ENCODE measurements at regions not wholly inside any gene's neighbourhood (a gene's known extent, or its start where the extent isn't known, plus 50 kb on each side); places are given as distances from the start of the nearest gene placed in this dataset.

- no peak for ATAC-seq (ENCODE audit: insufficient read depth, low FRiP score)
- no peak for TF ChIP-seq CTCF (IDR thresholded peaks at IDR 0.05; ENCODE audit: control extremely low read depth, extremely low read depth)
- no peak overlapping the region for H3K4me3 ChIP-seq
Measured at GRCh38 chr2:12254280-12254860, 462.4 kb upstream of the TRIB2 start.

GRCh38 chr2:12256206-12256605 lies 460.5 kb upstream of the TRIB2 start:
- 52 to 58% methylated on average over 2 of the region's 2 CpGs for WGBS, 2 donors
- H3K27ac ChIP-seq (ENCODE audit: low read depth in 1 of 2, low read length in 1 of 2): no peak overlapping the region
- TF ChIP-seq CTCF (IDR thresholded peaks at IDR 0.05; ENCODE audit: control extremely low read depth, extremely low read depth): no peak

More at GRCh38 chr2:12254280-12254860, 462.4 kb upstream of the TRIB2 start:
- H3K36me3 ChIP-seq (ENCODE audit: control insufficient read depth in 4 of 4, insufficient read depth in 4 of 4, low read length in 4 of 4): no peaks in the 10 kb centered on the region
- 86 to 95% methylated on average over 6 of the region's 6 CpGs for WGBS, 2 donors
- H3K4me1 ChIP-seq (ENCODE audit: control insufficient read depth in 5 of 5, insufficient read depth in 5 of 5, low read length in 5 of 5): peaks cover 0 to 2% (median 0%) of the 10 kb centered on the region in 5 donors
- H3K9me3 ChIP-seq (ENCODE audit: control insufficient read depth in 4 of 4, insufficient read depth in 3 of 4, low read length in 3 of 4): no peaks in the 10 kb centered on the region
- no peaks in the 10 kb centered on the region for H3K27me3 ChIP-seq (ENCODE audit: control insufficient read depth in 3 of 3, insufficient read depth in 3 of 3, low read length in 2 of 3)
- no peak overlapping the region for H3K9ac ChIP-seq (ENCODE audit: insufficient read depth in 1 of 2, low read length in 2 of 2)
- DNase-seq: no peak
- H3K27ac ChIP-seq (ENCODE audit: low read depth in 1 of 2, low read length in 1 of 2): no peak overlapping the region

GRCh38 chr2:12257476-12257875 lies 459.3 kb upstream of the TRIB2 start:
- 49 to 68% methylated on average over 3 of the region's 3 CpGs for WGBS, 2 donors
- Histone ChIP-seq H3K4me3 (no peak overlapping the region), H3K36me3 (ENCODE audit: control insufficient read depth in 4 of 4, insufficient read depth in 4 of 4, low read length in 4 of 4) (no peaks in the 10 kb centered on the region), H3K9me3 (ENCODE audit: control insufficient read depth in 4 of 4, insufficient read depth in 3 of 4, low read length in 3 of 4) (no peaks in the 10 kb centered on the region), H3K4me1 (ENCODE audit: control insufficient read depth in 5 of 5, insufficient read depth in 5 of 5, low read length in 5 of 5) (peaks cover 0 to 2% (median 0%) of the 10 kb centered on the region in 5 donors), H3K27me3 (ENCODE audit: control insufficient read depth in 3 of 3, insufficient read depth in 3 of 3, low read length in 2 of 3) (no peaks in the 10 kb centered on the region), H3K27ac (ENCODE audit: low read depth in 1 of 2, low read length in 1 of 2) (no peak overlapping the region), H3K9ac (ENCODE audit: insufficient read depth in 1 of 2, low read length in 2 of 2) (no peak overlapping the region)
- ATAC-seq (ENCODE audit: insufficient read depth, low FRiP score): no peak
- peak in 2 of 3 donors; percentile 54 to 76 for DNase-seq
- TF ChIP-seq CTCF (IDR thresholded peaks at IDR 0.05; ENCODE audit: control extremely low read depth, extremely low read depth): no peak

More at GRCh38 chr2:12256206-12256605, 460.5 kb upstream of the TRIB2 start:
- Histone ChIP-seq H3K36me3 (ENCODE audit: control insufficient read depth in 4 of 4, insufficient read depth in 4 of 4, low read length in 4 of 4) (no peaks in the 10 kb centered on the region), H3K9ac (ENCODE audit: insufficient read depth in 1 of 2, low read length in 2 of 2) (no peak overlapping the region), H3K9me3 (ENCODE audit: control insufficient read depth in 4 of 4, insufficient read depth in 3 of 4, low read length in 3 of 4) (no peaks in the 10 kb centered on the region), H3K4me3 (no peak overlapping the region), H3K27me3 (ENCODE audit: control insufficient read depth in 3 of 3, insufficient read depth in 3 of 3, low read length in 2 of 3) (no peaks in the 10 kb centered on the region), H3K4me1 (ENCODE audit: control insufficient read depth in 5 of 5, insufficient read depth in 5 of 5, low read length in 5 of 5) (peaks cover 0 to 2% (median 0%) of the 10 kb centered on the region in 5 donors)
- DNase-seq: no peak
- no peak for ATAC-seq (ENCODE audit: insufficient read depth, low FRiP score)

GRCh38 chr2:12259493-12259892 lies 457.2 kb upstream of the TRIB2 start:
- H3K9me3 ChIP-seq (ENCODE audit: control insufficient read depth in 4 of 4, insufficient read depth in 3 of 4, low read length in 3 of 4): no peaks in the 10 kb centered on the region
- no peak overlapping the region for H3K27ac ChIP-seq (ENCODE audit: low read depth in 1 of 2, low read length in 1 of 2)
- TF ChIP-seq CTCF (IDR thresholded peaks at IDR 0.05; ENCODE audit: control extremely low read depth, extremely low read depth): no peak
- no peaks in the 10 kb centered on the region for H3K27me3 ChIP-seq (ENCODE audit: control insufficient read depth in 3 of 3, insufficient read depth in 3 of 3, low read length in 2 of 3)
- ATAC-seq (ENCODE audit: insufficient read depth, low FRiP score) (no peak), DNase-seq (no peak)
- no peak overlapping the region for H3K4me3 ChIP-seq
- WGBS, 2 donors: 90 to 92% methylated on average over 3 of the region's 3 CpGs
- H3K9ac ChIP-seq (ENCODE audit: insufficient read depth in 1 of 2, low read length in 2 of 2): no peak overlapping the region
- H3K36me3 ChIP-seq (ENCODE audit: control insufficient read depth in 4 of 4, insufficient read depth in 4 of 4, low read length in 4 of 4): no peaks in the 10 kb centered on the region
- peaks cover 0 to 9% (median 5%) of the 10 kb centered on the region in 5 donors for H3K4me1 ChIP-seq (ENCODE audit: control insufficient read depth in 5 of 5, insufficient read depth in 5 of 5, low read length in 5 of 5)

All from lung (tissue), 11 donors.